Limb (tissue), 2 donors: ENCODE measurements at regions not wholly inside any gene's neighbourhood (a gene's known extent, or its start where the extent isn't known, plus 50 kb on each side); places are given as distances from the start of the nearest gene placed in this dataset.

Experiments
- DNase-seq, 2 donors: peaks; one replicate each; pipeline ENCODE4 v3.0.0-alpha.2; 2016; ENCODE audit errors: extremely low spot score in 2 of 2

DNA sequence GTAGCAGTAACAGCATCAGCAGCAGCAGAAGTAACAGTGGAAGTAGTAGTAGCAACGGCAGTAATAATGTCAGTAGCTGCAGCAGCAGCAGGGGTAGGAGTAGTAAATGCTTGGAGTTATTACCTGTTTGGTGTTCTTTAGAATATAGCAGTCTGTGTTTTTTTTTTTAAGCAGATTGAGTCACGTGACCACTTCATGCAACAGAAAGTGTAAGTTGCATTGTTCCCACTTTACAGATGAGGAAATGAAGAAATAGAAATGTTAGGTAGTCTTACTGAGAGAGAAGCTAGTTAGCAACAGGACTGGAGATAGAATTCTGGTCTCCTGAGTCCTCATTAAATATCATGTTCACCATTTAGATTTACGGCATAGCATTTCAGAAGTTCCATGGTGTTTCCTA lies 358.2 kb downstream of the HAPSTR1 start:
- no peak for DNase-seq

DNA sequence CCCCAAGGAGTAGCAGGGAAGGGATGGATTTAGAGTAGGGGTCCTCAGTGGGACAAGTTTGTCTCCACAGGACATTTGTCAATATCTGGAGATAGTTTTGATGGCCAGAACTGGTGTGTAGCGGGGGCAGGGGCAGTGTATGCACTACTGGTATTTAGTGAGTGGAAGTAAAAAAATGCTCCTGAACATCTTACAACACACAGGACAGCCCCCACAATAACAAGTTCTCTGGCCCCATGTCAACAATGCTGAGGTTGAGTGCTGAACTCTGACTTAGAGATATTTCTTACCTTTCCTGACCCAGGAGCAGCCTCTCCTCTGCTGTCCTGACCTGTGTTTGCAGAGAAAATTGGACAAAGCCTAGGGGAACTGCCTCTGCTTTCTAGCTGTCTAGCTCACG lies 365.8 kb downstream of the HAPSTR1 start:
- no peak for DNase-seq

DNA sequence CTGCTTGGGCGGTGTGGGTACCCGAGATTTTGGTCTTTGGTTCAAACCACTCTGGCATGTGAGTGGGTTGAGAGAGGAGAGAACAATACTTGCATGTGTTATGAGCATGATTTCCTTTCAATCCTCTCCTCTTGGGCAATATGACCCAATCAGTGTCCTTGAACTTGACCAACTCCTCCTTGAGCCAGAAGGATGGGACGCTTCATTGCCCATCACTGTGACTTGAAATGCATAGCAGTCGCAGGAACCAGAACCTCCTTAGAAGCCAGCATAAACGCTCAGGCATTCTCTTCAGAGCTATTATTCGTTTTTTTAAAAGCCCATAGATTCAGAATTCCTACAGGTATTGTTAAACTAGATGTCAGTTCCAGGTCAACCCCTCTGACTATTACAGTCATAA lies 367.4 kb downstream of the HAPSTR1 start:
- no peak for DNase-seq

DNA sequence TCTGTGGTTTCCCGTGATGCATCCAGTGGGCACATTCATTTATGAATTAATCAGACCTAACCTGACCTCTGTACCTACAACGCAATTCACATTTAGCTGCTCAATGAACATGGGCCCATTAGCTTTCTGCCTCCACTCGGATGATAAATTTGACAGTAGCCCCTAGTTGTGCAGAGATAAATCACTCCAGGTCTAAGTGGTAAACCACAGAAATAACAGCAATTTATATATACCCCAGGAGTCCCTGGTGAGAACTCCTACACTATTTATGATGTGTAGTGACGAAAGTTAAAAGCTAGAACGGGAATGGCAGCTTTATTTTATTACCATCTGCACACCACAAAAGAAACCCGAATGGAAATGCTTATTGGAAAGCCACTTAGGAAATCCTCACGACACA lies 371.5 kb downstream of the HAPSTR1 start:
- no peak for DNase-seq

DNA sequence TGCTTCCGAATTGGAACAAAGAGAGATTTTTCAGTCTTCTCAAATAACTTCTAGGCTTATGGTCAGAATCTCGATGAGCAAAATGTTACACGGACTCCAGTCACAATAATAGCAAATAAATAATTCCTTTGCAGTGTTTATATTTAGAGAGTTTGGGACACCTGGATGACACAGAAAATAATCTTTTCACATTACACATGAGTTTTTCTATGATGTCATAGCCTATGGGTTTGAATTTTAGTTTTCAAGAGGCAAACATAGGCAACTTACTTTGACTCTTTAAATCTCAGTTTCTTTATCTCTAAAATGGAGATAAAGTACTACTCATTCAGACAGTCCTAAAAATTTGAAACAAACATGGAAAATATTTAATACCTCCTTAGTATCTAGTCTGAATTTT lies 372.0 kb downstream of the HAPSTR1 start:
- no peak for DNase-seq

DNA sequence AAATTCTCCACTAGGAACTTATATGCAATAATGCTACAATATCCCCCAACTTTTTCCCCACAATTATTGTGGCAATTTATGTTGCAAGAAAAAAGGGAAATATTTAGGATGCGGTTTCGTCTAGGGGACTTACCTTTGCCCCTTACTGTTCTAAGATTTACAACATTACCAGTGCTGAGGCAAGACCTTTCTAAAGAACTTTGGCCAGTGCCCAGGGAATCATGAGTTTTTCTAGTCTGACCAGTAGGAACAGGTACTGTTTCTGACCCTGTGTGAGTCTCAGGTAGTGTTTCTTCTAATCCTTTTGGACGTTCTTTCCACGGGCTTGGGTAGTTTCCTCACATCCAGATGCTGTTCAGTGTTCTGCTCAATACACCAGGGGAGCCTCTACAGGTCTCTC lies 373.7 kb downstream of the HAPSTR1 start:
- no peak for DNase-seq

DNA sequence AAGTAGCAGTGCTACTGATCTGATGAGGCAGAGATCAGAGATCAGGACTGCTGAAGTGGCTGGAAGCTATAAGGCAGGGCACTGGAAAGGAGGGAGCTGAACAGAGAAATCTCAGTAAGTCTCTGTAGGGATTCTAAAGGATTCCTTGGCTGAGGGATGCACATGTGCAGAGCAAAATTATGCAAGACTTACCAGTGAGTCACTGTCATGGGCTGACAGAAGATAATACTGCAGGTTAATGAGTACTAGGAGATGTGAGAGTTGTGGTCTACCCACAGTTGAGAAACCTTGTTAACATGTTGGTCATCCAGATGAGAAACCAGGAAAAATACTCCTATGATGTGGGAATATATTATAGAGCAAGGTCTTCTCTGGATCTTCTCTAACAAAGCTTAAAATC lies 378.1 kb downstream of the HAPSTR1 start:
- no peak for DNase-seq

DNA sequence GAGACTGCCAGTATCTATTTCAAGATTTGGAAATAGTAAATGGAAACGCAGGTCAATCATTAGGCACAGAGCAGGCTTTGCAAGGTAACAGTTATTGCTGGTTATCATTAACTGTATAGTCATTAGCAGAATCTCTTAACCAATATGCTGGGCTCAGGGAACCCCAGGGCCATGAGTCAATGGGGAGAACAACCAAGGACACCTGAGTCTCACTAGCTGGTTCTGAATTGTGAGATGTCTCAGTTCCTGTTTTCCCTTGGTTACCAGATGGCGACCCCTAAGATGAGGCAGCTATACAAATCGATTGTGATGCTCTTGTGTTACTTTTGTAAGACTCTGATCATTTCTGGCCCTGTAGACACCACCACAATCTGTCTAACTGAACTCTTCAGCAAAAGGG lies 385.3 kb downstream of the HAPSTR1 start:
- DNase-seq, result no peak

DNA sequence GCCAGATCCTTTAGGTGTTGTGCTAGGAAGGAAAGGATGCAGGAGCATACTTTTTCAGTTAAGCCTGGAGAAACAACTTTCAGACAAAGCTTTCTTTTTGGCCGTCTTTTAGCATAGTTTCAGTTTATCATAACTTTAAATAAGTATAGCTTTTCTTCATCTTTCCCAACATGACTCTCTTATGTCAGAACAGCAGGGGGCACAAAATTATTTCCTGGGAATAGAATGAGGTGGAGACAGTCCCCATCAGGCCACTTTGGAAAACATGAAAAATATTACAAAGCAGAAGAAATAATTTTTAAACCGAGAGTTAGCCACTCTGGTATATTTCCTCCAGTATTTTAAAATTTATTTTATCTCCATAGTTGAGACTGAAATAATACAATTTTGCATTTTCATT lies 387.6 kb downstream of the HAPSTR1 start:
- DNase-seq, result peak in 1 of 2 donors; percentile 11

DNA sequence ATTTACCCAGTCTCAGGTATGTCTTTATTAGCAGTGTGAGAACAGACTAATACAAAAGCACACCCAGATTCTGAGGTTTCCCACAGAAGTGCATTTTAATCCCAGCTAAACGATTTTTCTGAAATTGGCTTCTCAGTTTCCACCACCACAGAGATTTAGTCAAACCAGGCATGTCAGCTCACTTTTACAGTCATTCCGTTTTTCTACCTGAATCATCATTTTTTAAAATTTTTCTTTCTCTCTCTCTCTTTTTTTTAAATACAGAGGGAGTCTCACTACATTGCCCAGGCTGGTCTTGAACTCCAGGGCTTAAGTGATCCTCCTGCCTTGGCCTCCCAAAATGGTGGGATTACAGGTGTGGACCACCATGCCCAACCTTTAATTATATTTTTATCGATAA lies 389.1 kb downstream of the HAPSTR1 start:
- no peak for DNase-seq

DNA sequence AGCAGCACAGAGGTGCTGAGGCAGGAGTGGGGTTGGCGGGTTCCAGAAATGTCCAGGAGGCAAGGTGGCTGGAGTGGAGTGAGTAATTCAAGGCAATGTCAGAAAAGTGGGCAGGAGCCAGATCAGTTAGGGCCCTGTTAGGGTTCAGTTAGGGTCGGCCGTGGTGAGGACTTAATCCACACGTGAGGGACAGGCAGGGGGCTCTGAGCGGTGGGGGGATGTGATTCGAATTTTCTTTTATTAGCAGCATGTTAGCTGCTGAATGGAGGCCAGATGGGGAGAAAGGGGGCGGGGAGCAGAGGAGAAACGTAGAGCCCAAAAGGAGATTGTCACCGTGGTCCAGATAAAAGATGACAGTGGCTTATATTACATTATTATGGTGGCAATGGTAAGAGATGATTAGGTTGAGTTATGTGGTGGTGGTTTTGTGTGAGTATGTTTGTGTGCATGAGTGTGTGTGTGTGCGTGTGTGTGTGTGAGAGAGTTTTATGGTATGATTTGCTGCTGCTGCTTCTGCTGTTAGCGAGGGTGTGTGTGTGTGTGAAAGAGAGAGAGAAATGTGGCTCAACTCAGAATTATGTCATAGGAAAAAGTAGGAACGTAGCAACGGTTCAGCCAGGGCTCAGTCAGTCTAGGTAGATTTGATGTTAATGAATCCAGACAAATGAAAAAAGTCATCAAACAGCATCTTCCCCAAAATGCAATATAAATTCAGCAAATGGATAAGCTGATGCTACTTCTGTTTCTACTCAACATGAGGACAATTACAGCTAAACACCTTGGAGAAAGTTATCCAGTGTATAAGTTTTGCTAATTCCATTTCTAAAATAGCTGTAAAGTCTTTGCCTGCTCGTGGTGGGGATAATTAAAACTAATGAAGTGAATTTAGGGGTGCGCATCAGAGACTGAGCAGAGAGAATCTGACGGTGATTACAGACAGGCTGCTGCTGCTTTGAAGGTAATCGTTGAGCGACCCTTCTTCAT lies 390.6 kb downstream of the HAPSTR1 start:
- DNase-seq, result peak; percentile 5 to 41

DNA sequence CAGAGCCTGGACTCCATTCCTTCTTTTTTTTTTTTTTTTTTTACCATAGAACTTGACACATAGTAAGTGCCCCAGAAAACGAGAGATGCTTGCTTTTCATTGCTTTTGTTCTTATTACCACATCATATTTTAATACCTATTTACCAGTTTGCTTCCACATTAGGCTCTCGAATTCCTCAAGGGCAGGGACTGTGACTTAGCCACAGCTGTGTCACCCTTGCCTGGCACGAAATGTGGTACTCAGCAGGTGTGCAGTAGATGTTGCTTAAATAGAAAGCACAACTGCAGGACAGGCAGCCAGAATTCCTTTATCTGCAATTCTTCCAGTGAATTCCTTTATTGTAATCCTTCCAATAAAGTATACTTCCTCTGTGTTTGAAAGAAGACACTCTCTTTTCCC lies 393.0 kb downstream of the HAPSTR1 start:
- DNase-seq, result no peak

DNA sequence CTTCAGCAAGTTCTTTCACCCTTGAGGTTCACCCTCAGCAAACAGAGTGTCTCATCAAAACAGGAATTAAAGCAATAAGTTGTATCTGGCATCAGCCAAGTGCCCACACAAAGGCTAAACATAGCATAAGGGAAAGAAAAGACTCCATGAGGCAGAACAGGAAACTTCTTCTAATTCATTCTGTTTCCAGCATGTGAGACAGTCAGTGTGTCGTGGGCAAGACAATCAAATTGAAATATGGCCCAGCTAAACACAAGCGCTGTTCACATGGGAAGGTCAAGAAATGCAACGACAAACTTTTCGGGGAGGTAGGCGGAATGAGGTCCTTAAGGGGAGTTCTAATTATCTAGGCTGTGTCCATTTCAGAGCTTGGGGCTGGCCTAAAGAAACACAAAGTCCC lies 393.4 kb downstream of the HAPSTR1 start:
- no peak for DNase-seq

DNA sequence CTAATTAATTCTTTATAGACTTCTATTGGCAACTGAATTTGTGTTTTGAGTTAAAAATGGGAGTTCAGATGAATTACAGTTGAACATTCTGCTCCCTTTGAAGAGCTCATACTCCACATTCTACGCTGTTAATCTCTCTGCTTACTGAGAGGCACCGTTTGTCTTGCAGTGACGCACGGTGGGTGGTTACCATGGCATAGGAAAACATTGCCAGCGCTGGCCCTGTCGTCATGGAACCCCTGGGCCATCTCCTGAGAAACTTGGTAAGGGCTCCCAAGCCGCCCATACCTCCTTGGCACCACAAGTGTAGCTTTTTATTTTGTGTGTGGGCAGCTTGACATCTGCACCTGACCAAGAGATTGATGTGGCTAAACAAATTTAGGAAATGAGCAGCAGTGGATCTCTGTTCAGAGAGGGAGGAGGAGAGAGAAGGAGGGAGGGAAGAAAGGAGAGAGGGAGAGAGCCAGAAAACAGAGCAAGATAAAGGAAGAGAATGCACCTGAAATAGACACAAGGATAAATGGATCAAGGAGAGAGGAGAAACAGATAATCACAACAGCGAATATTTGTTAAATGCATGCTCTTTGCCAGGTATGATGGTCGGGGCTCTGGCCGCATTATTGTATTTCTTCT lies 398.5 kb downstream of the HAPSTR1 start:
- peak; percentile 27 to 71 for DNase-seq

DNA sequence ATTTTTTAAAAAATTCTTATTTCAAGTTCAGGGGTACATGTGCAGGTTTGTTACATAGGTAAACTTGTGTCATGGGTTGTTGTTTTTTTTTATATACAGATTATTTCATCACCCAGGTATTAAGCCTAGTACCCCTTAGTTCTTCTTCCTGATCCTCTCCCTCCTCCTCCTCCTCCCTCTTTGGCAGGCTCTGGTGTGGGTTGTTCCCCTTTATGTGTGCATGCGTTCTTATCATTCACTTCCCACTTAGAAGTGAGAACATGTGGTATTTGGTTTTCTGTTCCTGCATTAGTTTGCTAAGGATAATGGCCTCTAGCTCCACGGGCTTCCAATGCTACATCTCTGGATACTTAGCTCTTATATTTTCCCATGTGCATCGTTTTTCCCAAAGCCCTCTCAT lies 404.4 kb downstream of the HAPSTR1 start:
- DNase-seq, result no peak

DNA sequence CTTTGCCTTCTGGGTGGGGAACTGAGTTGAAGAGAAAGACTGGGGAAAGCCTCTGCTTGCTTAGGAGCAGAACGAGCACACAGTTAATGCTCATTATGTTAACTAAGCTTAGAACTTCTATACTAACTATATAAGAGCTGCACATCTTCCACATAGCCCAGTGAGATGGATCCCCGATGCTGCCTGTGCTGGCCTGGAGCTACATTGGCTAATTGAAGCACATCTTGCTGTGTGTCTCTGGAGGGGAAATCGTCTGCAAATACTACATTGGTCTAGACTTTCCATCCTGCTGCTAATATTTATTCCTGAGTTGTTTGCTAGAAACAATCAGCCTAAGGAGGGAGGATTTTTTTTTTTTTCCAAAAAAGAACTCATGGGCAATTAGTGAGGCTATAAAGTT lies 406.3 kb downstream of the HAPSTR1 start:
- DNase-seq, result no peak

DNA sequence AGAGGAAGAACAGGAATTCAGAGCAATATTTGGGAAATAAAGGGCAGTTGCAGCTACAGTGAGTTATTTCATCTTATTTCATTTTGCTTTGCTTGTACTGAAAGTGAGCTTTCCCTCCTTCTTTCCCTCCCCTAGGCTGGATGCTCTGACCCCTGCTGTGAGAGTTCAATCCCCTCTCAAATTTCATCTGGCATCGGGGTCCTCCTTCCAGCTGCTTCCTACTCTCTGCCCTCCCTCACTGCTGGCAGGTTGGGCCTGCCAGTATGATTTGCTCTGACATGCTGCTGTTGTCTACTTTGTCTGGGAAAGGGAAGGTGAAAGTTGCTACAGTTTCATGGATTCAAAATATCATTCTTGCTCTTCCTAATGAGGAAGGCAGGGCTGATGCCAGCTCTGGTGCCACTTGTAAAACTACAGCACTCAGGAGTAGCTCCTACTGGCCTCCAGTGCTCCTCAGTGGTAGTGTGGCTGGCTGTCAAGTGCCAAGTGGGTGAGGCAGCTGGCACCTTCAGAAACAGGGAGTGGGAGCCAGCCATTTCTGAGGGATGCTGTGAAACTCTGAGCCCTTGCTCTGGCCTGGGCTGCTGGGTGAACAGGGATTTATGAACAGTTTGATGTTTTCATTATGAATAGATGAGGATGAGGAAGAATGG lies 408.6 kb downstream of the HAPSTR1 start:
- DNase-seq, result peak in 1 of 2 donors; percentile 49

DNA sequence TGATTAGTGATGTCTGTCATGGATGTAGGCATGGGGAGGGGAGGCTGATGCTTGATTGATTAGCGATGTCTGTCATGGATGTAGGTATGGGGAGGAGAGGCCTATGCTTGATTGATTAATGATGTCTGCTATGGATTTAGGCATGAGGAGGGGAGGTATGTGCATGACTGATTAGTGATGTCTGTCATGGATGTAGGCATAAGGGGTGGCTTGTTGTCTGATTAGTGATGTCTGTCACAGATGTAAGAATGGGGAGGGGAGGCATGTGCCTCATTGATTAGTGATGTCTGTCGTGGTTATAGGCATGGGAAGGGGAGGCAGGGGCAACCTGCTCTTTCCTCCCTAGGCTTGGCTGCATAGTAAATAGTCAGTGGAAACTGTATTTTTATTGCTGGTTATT lies 409.4 kb downstream of the HAPSTR1 start:
- no peak for DNase-seq

DNA sequence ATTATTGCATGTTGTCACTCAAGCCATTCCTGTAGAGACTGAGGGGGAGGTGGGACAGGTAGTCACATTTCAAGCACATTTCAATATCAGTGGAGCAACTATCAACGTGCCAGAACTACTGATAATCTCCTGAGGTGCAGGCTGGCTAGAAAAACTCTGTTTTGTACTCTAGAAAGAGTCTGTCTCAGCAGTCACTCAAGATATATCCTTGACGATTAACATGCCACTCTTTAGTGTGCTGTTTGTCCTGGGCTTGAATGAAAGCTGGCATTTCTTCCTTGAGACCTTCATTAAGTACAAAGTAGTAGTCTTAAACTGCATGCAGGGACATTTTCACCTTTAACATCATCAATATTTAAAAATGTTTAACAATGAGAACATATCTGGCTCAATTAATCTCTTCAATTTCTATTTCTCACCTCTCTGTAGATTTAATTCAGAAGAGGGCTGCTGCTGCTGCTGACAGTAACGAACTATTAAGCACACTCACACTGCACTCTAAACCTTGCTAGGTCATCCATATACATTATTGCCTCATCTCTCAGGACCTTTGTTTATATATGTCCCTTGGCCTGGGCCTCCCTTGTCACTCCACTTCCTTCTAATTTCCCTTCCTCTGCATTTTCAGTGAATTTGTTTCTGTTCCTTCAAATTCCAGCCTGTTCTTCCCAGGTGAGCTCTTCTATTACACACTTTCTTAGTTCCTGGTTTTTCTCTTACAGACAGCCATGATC lies 412.0 kb downstream of the HAPSTR1 start:
- no peak for DNase-seq

DNA sequence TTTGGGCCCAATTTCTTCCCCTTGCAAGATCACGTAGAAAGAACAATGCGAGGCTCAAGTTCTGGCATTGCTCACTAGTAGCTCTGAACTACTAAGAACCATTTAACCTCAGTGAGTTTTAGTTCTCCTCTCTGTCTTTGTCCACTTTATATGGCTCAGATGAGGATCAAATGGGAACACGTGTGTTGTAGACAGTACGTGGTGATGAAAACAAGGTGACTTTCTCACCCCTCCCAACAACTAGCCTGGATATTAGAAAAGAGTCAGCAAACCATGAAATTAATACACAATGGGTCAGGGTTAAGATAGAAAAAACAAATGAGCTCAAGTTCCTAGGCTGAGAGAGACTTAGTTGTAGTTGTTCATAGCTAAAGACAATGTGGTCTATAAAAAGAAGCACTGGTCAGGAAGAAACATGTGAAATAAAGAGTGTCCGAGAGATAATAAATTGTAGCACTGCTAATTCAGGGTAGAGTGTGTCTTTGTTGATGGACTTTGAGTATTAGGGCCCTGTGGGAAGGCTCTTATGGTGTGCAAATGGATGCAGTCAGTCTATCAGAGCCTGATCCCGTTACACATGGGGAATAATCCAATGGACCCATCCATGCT lies 417.0 kb downstream of the HAPSTR1 start:
- no peak for DNase-seq

DNA sequence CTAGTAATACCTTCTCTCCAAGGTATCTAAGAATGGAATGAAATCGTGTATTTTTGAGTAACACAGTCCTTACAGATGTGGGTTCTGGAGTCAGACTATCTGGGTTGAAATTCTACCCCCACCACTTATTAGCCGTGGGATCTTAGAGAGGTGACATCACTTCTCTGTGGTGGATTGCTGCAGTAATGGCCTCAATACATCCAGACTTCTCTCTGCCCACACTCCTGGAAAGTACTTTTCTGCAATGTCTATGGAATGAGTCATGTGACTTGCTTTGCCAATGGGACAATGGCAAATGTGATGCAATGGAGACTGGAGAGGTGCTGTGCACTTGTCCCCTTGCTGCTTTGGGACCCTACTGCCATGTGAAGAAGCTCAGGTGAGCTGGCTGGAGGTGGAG lies 418.2 kb downstream of the HAPSTR1 start:
- no peak for DNase-seq
